Erythroblast (primary cell): ENCODE measurements at regions not wholly inside any gene's neighbourhood (a gene's known extent, or its start where the extent isn't known, plus 50 kb on each side); places are given as distances from the start of the nearest gene placed in this dataset.

Experiments
- GATA1 ChIP-seq: IDR thresholded peaks from 2 replicates; pipeline ENCODE4 v1.6.1; 2011; ENCODE audit warnings: low read depth, mild to moderate bottlenecking, control low read depth, low read length, moderate library complexity
- POLR2A ChIP-seq: IDR thresholded peaks from 2 replicates; pipeline ENCODE4 v1.6.1; 2011; ENCODE audit warnings: mild to moderate bottlenecking, low read length

DNA sequence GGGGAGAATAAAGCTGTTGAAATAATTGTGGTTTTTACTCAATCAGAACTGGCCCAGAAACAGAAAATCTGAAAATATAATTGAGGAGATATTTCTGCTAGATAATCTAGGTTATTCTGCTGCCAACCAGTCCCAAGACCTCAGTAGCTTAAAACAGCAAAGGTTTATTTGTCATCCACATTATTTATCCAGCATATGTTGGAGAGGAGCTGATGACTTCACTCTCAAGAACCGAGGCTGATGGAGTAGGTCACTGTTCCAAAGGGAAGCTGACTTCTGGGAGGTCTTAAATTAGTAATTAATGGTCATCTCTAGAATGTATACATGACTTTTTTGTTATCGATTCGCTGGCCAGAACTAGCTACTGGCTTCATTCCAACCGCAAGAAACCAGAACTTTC lies 124.8 kb upstream of the CTNNA2 start:
- no peak for TF ChIP-seq POLR2A
- TF ChIP-seq GATA1 = no peak
